Lower leg skin (tissue), 4 donors: ENCODE measurements at regions not wholly inside any gene's neighbourhood (a gene's known extent, or its start where the extent isn't known, plus 50 kb on each side); places are given as distances from the start of the nearest gene placed in this dataset.
"Not testable (repeated sequence)": the region's sequence is repeated elsewhere in the genome, so short reads cannot be mapped to it uniquely, and the experiment has no call there.

Experiments used
- DNase-seq, 2 donors: peaks; one replicate each; pipeline ENCODE4 v3.0.0-alpha.2; 2019; ENCODE audit warnings: low spot score in 2 of 2
- H3K4me3 ChIP-seq: fragments of 200-600 bp; sonication (generic); 2 replicates; pipeline ENCODE4 v1.5.1; 2017; ENCODE audit warnings: mild to moderate bottlenecking, low read depth; ENCODE audit not compliant: poor library complexity, severe bottlenecking
- CTCF ChIP-seq, 3 donors: fragments of 450-650 bp; IDR thresholded peaks; one replicate each; pipeline ENCODE4 v1.5.1; 2016; ENCODE audit warnings: antibody characterized with exemption in 3 of 3, mild to moderate bottlenecking in 3 of 3, moderate library complexity in 2 of 3
- POLR2A ChIP-seq, 2 donors: fragments of 450-650 bp; IDR thresholded peaks; one replicate each; pipeline ENCODE4 v1.6.1; 2016 to 2017; ENCODE audit warnings: antibody characterized with exemption in 2 of 2, mild to moderate bottlenecking in 1 of 2, moderate library complexity in 1 of 2
- WGBS, 2 donors: methylation state at CpG; one replicate each; pipeline ENCODE4 v1.1.5; 2018; 5-methylcytosine and 5-hydroxymethylcytosine counted together
- intact Hi-C: fragments of 100-400 bp; cut with DNase I; formaldehyde crosslinking; loops from one replicate; pipeline ENCODE4 v1.15.0; 2023; ENCODE audit warnings: low total_unique reads

GRCh38 chr13:71303144-71303543 lies 563.9 kb downstream of the DACH1 start:
- no peak for DNase-seq
- no peak overlapping the region for H3K4me3 ChIP-seq
- intact Hi-C loops: no loop called here
- WGBS, 2 donors: 59 to 64% methylated on average over 3 of the region's 3 CpGs
- TF ChIP-seq CTCF (IDR thresholded peaks at IDR 0.05): no peak
- TF ChIP-seq POLR2A (IDR thresholded peaks at IDR 0.05): no peak

GRCh38 chr13:71300602-71301001 lies 566.4 kb downstream of the DACH1 start:
- intact Hi-C loops: no loop called here
- TF ChIP-seq POLR2A (IDR thresholded peaks at IDR 0.05) (no peak), CTCF (IDR thresholded peaks at IDR 0.05) (no peak)

GRCh38 chr13:71291842-71292146 lies 575.2 kb downstream of the DACH1 start:
- TF ChIP-seq POLR2A (IDR thresholded peaks at IDR 0.05): no peak
- no peak for TF ChIP-seq CTCF (IDR thresholded peaks at IDR 0.05)
- no peak for DNase-seq
- WGBS, 2 donors: 95 to 96% methylated on average over 4 of the region's 4 CpGs
- no peak overlapping the region for H3K4me3 ChIP-seq
- intact Hi-C loops: no loop called here

More at GRCh38 chr13:71300602-71301001, 566.4 kb downstream of the DACH1 start:
- no peak for DNase-seq
- H3K4me3 ChIP-seq: no peak overlapping the region

GRCh38 chr13:71290963-71291841 lies 575.8 kb downstream of the DACH1 start:
- WGBS, 2 donors: 47 to 61% methylated on average over 10 of the region's 10 CpGs
- peak in 1 of 2 donors; percentile 16 for DNase-seq
- TF ChIP-seq POLR2A (IDR thresholded peaks at IDR 0.05): no peak
- TF ChIP-seq CTCF (IDR thresholded peaks at IDR 0.05): no peak
- intact Hi-C loops: no loop called here
- no peak overlapping the region for H3K4me3 ChIP-seq

GRCh38 chr13:71289980-71290379 lies 577.0 kb downstream of the DACH1 start:
- 89 to 95% methylated on average over 3 of the region's 3 CpGs for WGBS, 2 donors
- DNase-seq, H3K4me3 ChIP-seq, intact Hi-C loops: not testable (repeated sequence)

- 86 to 87% methylated on average over 1 of the region's 1 CpG for WGBS, 2 donors
- TF ChIP-seq CTCF (IDR thresholded peaks at IDR 0.05) (no peak), POLR2A (IDR thresholded peaks at IDR 0.05) (no peak)
- no peak for DNase-seq
- intact Hi-C loops: no loop called here
- no peak overlapping the region for H3K4me3 ChIP-seq
These were observed 581.3 kb downstream of the DACH1 start for GRCh38 chr13:71285700-71286099.
